ENCODE measurements at regions not wholly inside any gene's neighbourhood (a gene's known extent, or its start where the extent isn't known, plus 50 kb on each side); places are given as distances from the start of the nearest gene placed in this dataset.

DNA sequence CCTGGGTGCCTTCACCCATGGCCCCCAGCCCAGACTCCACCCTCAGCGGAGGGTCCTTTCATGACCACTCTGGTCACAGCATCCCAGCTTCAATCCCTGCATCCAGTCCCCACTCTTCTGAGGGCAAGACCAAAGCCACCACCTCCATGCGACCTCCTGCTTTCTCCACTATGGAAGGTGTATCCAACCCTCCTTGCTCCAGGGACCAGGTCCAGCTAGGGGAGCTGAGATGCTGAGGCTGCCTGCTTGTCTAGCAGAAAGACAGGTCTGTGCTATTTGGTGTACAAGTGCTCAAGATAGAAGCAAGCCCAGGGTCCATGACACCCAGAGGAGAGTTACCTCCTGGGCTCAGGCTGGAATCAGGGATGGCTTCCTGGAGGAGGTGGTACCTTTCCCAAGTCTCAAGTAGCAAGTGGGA, 73.8 kb upstream of the RAB6C start:
- DNase-seq: no peak

DNA sequence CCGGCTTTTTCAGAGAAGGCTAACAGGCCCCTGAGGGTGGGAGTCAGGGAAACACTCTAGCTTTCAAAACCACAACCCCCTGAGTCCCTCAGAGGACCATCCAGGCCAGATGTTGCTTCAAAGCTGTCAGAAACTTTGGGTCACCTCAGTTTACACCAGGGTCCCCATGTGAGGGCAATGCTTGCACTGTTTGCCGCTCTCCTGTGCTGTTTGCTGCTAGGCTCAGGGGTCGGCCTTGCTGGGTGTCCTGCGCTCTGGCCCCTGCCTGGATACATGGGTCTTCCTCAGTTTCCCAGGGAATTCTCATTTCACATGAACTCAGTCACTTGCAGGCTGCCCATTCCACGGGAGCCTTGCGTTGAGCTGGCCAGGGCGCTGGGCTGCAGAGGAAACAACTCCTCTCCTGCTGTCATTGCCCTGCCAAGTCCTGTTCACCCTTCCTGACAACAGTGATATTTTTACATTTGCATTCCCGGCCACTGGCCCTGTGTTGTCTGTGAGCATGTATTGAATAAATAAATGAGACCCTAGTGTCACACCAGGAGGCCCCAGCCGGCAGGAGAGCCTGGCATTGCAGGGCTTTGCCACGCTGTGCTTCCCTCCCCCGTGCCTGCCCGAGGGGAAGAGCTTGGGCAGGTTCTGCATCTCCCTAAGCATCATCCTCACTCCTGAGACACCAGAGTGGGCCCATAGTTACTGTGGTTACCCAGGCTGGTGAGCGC, 73.2 kb upstream of the RAB6C start:
- DNase-seq: no peak

DNA sequence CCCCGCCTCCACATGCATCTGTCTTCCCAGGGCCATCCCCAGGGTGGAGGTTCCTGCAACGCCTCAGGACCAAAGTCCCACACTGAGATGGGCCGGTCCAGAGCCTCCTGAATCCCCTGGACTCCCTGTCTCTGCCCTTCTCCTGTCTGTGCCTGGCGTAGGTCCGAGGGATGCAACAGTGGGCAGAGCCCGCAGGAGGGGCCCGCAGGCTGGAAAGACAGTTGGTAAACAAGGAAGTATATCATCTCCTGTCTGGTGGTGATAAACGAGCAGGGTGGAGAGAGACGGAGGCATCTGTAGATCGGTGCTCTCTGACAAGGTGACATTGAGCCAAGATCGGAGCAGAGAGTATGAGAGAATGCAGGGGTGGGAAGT, 72.6 kb upstream of the RAB6C start:
- no peak for DNase-seq

DNA sequence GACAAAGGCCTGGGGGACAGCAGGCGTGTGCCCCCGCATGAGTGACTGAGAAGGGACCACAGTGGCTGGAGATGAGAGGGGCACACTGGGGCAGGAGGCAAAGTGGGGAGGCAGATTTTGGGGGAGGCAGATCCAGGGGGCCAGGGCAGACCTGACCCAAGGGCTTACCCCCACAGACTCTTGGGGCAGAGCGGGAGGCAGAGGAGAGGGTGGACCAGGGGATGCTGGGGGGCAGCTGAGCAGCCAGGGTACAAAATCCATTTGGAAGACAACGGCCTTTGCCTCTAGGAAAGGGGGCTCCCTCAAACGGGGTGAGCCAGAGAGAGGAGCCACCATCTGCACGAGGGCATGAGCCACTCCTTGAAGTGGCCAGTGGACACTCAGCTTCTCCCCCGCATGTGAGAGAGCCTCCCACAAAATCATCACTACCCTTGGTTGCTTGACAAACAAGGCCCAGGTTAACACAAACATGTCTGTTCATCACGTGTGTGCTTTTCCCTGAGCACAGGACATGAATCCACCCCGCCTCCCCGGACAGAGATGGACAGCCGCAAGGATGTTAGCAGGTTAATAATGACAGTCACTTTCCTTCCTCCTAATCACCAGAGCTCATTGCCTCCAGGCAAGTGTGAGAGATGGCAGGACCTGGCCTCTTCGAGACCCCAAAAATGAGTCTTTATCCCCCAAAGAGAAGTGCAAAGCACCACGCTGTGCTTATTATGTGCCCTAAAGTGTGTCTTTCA, 72.0 kb upstream of the RAB6C start:
- no peak for DNase-seq

DNA sequence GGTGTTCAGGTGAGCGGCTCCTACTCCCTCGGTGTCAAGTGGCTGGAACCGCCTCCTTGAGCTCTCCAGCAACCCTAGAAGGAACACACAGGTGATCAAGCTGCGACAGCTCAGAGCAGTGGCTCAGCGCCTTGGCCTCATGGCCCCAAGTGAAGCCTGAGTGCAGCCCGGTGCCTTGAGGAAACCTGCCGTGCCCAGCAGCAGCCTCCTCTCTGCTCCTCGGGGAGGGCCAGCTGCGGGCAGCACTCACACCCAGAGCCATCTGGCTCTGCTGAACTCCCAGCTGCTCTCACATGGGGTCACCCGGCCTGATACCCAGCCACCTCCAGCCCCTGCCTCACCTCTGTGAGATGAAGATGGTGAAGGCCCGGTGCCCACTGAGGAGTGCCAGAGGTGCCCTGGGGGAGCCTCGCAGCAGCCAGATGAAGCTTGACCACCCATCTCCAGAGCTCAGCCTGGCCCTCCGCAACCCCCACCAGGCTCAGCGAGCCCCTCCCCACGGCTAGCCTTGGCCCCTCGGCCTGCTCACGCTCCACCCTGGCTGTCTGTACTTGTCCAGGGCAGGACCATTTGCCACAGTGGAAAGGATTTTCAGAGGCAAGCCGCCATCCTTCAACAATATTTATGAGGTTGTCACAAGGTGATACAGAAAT, 70.6 kb upstream of the RAB6C start:
- no peak for DNase-seq

DNA sequence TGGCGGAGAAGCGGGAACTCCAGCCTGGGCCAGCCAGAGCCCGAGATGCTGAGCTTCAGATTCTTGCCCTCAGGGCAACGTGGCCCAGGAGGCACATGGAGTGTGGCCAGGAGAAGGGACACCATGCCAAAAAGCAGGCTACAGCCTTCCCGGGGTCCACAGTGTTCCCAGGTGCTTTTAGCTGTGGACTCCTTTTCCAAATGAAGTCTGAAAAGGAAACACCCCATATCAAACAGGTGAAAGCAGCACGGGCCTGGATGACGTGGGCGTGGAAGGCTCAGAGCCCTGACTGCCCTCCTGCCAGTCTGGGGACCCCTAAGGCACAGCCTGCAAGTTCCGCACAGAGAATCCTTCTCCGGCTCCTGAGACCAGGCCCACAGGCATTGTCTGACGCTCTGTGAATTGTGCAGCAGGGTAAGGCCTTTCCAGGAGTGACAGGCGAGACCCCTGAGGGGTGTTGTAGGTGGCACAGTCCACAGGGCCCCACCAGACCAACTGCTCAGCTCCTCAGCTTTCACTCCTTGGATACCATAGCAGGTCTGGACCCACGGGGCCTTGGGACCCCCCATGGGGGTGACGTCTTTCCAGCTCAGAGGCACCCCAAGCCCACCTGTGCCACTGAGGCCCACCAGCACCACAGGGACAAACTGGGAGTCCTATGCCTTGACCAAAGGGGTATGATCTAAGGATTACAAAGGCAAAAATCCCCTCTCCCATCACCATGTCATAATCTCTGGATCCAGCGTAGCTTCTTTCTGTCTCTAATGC, 69.6 kb upstream of the RAB6C start:
- no peak for DNase-seq

DNA sequence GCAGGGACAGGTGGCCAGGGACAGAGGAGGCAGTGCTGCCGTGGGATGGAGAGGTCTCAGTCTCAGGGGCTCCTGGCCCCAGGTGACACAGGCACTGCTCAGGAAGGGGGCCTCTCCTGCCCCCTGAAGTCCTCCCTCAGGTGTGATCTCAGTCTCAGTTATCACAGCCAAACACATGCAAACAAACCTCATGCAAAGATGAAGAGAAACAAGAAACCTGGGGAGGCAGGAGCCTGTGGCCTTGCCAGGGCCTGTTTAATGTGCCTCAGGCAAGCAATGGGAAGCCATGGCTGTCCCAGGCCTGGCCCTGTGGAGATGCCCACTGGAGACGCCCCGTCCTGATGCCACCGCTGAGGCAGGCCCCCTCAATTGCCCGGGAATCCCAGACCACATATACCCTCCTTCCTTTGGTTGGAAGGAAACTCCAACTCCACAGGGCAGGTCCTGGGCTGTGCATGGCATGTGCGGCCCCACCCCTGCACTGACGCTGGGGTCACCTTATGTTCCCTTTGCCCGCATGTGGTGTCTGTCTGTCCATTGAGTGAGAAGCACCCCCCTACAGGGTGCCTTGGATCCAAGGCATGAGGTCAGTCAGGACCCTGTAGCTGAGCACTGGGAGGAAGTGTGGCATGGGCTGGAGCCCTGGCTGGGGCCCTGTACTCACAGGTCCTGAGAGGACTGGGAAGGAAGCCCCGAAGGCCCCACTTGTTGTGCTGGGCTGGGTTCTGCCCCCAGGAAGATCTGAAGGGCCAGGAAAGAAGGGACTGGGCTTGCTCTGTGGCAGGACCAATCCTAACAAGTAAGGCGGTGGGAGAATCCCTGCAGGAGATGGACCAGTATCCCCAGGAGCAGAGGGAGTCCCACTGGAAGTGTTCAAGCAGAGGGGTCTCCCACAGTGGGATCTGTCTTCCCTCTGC, 68.8 kb upstream of the RAB6C start:
- DNase-seq: no peak

DNA sequence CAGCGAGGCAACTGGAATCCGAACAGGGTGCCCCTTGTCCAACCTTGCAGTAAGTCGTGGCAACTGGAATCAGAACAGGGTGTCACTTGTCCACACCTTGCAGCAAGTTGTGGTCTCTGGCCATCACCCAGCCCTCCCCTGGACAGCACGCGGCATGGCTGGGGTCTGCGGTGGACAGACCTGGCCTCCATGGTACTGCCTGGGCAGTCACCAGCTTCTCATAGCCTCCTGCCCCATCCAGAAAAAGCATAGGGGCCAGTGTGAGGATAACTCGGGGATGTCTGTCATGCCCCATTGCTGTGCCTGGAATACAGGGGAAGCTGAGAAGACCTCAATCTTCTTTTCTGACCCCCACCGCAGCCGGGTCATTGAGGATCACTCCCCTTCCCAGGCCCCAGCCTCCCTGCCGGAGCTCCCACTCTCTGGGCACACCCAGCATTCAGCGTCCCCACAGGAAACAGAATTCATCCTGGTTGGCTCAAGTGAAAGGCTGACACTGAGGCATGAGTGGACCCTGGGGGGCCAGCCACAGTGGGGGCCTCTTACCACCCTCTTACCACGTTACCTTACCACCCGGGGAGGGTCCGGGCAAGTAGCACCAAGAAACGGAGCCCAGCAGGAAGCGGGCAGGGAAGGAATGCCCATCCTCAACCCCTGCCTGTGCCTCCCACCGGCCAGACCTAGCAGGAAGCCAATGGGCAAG, 68.0 kb upstream of the RAB6C start:
- no peak for DNase-seq

DNA sequence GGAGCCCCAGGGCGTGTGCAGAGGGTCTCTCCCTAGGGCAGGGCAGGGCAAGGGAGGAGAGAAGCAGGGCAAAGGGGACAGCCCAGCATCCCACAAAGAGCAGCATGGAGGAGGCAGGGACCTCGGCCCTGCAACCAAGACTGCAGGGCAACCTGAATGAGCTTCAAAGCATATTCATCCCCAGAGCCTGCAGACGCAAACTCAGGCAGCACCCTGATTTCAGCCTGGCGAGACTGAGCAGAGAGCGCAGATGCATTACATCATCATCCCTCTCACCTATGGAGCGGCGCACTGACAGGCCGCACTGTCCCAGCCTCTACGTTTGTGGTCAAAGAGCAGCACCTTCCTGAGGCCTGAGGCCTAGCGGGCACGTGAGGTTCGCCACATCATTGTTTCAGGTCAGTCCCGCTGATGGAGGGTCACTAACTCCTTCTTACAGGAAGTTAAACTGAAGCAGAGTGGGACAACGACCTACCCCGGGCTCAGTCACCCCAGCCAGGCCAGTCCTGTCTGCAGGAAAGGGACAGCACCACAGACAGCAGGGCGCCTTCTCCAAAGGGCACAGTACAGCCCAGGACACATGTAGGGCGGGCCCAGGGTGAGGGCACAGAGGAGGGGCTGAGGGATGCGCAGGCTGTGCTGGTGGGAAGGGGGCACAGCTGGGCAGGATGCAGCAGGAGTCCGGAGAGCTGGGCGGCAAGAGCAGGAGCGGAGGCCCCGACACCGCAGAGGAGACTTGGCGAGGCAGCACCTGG, 67.2 kb upstream of the RAB6C start:
- DNase-seq: no peak

DNA sequence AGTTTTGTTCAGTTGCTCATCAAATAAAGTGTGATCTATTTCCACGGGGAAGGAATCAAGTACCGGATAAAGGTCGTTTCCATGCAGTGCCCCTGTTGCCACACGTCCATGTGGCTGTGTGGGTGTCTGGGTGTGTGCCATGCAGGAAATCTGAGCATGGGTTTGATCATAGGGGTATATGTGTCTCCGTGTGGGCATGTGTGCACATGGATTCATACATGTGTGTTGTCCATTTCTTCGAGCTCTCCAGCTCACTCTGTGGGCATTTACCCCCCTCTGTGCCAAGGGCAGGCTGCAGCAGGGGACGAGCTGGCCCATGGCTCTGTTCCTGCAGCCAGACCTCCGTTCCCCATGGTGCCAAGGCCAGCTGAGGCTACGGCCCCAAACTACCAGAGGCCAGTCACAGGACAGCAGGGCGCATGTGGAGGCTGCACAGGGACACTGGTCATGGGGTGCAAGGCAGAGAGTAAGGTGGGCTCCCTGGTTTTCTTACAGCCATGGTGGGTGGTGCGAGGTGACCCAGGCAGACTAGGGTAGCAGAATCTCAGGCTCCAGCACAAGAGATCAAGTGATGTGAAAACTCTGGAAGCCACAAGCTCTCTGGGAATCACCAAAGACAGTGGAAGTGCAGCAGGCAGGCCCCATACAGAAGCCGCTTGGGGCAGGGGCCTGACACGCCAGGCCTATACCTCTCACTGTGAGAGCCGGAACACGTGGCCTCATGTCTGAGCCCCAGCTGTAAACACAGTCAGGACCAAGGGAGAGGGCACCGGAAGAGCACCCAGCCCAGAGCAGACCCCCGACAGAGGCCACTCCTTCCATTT, 66.4 kb upstream of the RAB6C start:
- no peak for DNase-seq

DNA sequence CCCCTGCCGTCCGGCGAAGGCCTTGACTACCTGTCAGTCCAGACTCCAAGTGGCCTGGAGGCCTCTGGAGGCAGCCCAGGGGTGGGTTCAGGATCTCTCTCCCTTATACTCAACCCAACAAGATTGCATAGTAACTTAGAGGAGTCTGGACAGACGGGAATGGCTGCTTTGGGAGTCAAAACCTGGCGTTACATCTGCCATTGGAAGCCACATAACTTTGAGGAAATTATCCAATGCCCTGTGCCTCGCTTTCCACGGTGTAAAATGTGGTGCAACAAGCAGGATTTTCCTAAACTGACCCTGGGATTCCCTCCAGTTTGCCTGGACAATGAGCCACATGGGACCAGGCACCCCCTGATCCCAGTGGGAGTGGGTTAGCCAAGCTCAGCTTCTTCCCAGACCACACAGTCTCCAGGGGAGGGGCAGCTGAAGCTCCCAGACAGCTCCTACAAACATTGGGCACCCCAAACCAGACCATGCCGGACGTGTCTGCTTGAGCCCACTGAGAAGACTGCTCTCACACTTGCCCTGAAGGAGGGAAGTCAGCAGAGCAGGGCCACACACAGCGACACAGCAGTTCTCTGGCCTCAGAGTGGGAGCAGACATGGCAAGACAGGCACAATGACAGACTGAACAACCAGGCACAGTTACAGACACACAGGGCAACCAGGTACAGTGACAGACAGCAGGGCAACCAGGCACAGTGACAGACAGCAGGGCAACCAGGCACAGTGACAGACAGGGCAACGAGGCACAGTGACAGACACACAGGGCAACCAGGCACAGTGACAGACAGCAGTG, 65.6 kb upstream of the RAB6C start:
- DNase-seq: no peak

DNA sequence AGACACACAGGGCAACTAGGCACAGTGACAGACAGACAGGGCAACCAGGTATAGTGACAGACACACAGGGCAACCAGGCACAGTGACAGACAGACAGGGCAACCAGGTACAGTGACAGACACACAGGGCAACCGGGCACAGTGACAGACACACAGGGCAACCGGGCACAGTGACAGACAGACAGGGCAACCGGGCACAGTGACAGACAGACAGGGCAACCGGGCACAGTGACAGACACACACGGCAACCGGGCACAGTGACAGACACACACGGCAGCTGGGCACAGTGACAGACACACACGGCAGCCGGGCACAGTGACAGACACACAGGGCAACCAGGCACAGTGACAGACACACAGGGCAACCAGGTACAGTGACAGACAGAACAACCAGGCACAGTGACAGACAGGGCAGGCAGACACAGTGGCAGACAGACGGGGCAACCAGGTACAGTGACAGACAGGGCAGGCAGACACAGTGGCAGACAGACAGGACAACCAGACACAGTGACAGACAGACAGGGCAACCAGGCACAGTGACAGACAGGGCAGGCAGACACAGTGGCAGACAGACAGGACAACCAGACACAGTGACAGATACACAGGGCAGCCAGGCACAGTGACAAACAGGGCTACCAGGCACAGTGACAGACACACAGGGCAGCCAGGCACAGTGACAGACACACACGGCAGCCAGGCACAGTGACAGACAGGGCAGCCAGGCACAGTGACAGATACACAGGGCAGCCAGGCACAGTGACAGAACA, 64.7 kb upstream of the RAB6C start:
- no peak for DNase-seq

DNA sequence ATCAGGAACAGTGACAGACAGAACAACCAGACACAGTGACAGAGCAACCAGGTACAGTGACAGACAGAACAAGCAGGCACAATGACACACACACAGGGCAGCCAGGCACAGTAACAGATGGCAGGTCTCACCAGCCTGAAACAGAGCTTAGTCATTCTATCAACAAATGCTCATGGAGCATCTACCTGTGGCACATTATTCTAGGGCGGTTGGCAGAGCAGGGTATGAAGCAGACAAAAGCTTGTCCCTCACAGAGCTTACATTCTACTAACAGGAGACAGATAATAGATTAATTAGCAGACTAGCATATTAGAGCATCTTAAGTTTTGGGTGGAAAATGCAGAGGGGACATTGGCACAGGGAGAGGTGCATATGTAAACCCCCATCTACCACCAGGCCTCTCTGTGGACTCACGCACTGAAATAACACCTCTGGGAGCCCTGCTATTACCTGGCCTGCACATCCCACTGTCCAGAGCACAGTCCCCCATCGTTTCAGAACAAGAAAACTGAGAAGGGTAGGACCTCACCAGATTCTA, 64.1 kb upstream of the RAB6C start:
- no peak for DNase-seq

DNA sequence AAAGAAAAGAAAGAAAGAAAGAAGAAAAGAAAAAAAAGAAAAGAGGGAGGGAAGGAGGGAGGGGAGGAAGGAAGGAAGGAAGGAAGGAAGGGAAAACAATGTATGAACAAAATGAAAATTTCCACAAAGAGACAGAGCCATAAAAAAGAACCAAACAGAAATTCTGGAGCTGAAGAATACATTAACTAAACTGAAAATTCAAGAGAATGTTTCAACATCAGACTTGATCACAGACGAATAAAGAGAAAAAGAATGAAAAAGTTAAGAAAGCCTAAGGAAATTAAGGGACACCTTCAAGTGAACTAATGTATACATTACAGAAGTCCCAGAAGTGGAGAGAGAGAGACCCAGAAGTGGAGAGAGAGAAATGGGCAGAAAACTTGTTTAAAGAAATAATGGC, 60.9 kb upstream of the RAB6C start:
- DNase-seq: no peak

DNA sequence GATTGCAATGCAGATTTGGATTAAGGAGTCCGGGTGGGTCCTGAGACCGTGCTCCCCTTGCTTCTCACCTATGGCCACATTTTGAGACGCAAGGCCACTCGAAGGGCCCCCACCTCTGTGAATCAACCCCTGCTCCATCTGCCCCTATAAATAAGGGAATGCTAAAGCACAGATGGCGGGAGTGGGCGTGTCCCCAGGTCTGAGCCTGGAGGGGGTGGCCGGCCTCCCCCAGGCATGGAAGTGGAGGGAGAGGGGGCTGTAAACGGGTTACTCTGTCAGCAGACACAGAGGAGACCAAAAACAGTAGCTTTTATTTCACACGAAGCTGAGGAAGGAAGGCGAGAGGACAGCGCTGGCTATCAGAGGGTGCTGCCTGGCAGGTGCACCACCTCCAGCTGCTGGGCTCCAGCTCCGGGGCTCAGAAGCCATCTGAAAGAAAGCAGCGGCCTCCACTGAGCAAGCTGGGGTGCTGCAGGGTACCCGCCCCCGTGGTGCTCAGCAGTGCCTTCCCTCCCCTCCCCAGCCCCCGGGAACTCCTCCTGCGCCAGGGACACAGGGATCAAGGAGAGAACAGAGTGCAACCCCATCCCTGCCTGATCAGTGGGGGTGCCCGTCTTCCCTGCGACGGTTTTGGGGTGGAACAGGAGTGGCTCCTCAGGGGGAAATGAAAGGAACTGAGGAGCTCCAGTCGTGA, 56.7 kb upstream of the RAB6C start:
- no peak for DNase-seq

DNA sequence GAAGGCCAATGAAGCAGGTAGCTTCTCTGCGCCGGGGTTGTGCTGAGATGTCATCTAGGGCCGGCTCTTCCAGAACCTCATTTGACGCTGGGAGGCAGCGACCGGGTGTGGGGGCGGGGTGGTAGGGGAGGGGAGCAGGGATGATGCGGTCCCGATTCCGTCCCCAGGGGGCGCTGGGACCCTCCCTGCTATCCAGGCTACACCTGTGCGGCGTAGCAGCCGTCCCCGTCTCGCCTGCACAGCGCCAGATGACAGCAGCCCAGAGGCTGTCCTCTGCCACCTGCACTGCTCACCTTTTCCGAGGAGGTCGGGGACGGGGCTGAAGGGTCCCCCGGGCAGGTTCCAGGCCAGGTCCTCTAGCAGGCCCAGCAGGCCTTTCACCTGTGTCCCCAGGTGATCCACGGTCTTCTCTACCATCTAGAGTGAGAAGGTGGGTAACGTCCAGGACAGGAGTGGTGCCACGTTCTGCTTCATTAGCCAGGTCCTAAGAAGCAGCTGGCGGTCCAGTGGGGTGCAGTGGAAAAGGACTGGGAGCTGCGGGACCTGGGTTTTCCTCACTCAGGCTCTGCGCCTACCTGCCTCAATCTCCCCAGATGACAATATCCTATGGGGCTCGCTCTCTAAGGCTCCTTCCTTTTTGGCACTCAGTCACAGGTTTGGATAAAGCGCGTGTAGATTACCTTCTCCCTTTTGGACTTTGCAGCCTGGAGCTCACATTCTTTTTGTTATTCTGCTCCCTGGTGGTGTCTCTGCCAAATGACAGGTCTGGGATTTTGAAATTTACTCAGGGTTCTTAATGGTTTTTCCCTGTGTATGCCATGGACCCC, 56.0 kb upstream of the RAB6C start:
- peak; percentile 57 for DNase-seq

Data from stimulated activated CD8-positive, alpha-beta memory T cell treated with anti-CD3 and anti-CD28 coated beads, Interleukin-4, amount 100 ng/mL, for 48 hours (primary cell).